ENCODE measurements at regions not wholly inside any gene's neighbourhood (a gene's known extent, or its start where the extent isn't known, plus 50 kb on each side); places are given as distances from the start of the nearest gene placed in this dataset.

DNA sequence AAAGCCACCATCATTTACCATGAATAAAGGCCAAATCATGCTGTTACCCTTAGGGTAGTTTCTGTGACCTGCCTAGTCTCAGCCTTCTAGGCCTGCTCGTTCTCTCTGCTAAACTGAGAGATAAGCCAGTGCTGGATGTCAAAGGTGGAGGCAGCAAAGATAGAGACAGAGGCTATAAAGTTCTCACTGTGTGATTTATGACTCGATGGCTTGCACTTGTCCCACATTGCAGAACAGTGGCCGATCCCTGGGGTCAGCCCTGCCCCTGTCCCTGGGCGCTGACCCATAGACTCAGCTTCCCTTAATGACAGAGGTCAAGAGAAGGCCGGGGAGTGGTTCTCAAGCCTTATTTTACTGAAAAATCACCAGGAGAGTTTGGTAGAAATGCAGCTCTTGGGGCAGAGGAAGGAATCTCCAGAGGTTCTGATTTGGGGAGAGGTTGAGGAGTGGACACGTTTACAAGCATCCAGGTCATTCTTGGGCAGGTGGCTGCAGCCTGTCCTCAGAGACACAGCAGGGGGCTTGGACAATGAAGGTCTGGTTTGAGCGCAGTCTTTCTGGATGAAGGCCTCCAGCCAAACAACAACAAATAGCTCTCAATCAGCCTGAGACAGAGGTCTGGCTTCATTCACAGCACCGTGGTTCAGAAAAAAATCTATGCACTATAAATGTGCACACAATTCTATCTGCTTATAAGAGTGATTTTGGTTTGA, 143.5 kb downstream of the ACKR3 start:
- H3K4me3 ChIP-seq (replicated peaks; ENCODE audit: low read depth, low read length): no peak overlapping the region
- TF ChIP-seq, protein P1, sequence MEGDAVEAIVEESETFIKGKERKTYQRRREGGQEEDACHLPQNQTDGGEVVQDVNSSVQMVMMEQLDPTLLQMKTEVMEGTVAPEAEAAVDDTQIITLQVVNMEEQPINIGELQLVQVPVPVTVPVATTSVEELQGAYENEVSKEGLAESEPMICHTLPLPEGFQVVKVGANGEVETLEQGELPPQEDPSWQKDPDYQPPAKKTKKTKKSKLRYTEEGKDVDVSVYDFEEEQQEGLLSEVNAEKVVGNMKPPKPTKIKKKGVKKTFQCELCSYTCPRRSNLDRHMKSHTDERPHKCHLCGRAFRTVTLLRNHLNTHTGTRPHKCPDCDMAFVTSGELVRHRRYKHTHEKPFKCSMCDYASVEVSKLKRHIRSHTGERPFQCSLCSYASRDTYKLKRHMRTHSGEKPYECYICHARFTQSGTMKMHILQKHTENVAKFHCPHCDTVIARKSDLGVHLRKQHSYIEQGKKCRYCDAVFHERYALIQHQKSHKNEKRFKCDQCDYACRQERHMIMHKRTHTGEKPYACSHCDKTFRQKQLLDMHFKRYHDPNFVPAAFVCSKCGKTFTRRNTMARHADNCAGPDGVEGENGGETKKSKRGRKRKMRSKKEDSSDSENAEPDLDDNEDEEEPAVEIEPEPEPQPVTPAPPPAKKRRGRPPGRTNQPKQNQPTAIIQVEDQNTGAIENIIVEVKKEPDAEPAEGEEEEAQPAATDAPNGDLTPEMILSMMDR (IDR thresholded peaks at IDR 0.05; ENCODE audit: low read length, missing control alignments): no peak
- no peak for DNase-seq (ENCODE audit: low read depth)

DNA sequence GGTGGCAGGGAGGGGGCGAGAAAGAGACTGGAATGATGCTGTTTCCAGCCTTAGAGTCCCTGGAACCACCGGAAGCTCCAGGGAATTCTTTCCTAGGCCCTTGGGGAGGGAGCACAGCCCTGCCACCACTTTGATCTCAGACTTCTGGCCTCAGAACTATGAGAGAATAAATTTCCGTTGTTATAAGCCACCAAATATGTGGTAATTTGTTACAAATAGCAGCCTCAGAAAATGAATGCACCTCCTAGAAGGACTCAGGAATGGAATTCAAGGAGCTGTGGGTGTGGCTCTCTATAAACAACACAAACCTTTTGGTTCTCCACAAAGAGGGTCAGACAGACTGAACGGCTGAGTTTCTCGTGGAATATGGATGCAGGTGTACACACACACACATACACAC, 144.5 kb downstream of the ACKR3 start:
- no peak for DNase-seq (ENCODE audit: low read depth)
- H3K4me3 ChIP-seq (replicated peaks; ENCODE audit: low read depth, low read length): no peak overlapping the region
- TF ChIP-seq, protein P1 (IDR thresholded peaks at IDR 0.05; ENCODE audit: low read length, missing control alignments): no peak

DNA sequence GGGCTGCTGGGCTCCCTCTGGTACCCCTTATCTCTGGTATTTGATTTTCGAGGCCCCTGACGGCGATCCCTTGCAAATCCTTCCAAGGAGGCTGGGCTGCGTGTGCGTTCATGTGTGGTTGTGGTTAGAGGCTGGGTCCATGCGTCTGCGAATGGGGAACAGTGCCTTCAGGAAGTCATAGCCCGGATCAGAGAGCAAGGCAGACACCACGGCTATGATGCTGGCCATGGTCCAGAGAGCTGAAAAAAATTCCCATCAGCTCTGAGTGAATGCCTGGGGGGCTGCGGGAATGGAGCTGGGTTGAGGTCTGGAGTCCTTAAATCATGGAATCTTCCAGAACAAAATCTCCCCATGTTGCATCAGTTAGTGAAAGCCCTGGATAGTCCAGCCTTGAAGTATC, 145.5 kb downstream of the ACKR3 start:
- H3K4me3 ChIP-seq (replicated peaks; ENCODE audit: low read depth, low read length): no peak overlapping the region
- DNase-seq (ENCODE audit: low read depth): no peak
- TF ChIP-seq, protein P1 (IDR thresholded peaks at IDR 0.05; ENCODE audit: low read length, missing control alignments): no peak

DNA sequence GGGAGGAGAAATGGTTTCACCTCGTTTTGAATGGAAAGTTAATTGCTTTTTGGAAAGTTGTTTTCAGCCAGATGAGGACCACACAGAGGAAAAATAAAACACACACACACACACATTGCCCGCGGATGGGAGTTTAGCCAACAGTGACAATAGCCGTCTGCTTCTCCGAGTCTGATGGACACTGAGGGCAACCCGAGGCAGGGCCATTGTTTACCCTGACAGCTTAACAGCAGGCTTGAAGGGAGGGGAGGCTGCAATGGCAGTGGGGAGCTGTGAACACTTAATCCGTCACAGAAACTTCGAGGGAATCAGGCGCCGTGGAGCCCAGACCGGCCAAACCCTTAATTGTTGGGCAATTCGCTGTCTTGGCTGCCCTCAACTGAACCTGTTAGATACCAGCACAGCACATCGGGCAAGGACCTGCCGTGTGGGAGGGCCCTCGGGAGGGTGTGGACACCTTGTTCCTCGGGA, 145.9 kb downstream of the ACKR3 start:
- TF ChIP-seq, protein P1 (IDR thresholded peaks at IDR 0.05; ENCODE audit: low read length, missing control alignments): no peak
- no peak overlapping the region for H3K4me3 ChIP-seq (replicated peaks; ENCODE audit: low read depth, low read length)
- no peak for DNase-seq (ENCODE audit: low read depth)

DNA sequence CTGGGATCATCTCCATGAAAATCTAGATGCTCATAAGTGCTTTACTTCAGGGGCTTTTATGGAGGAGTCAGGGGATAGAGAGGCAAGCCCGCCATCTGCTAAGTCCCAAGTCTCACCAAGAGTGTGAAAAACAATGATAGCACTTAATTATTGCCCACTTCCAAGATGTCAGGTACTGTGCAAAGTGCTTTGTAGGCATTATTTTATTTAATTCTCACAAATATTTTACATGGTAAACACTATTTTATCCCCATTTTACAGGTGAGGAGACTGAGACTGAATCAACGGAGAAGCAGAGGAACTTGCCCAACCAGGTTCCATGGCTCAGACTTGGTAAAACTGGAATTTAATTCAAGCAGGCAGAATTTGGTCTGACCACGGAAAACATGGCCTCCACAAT, 147.5 kb downstream of the ACKR3 start:
- TF ChIP-seq, protein P1 (IDR thresholded peaks at IDR 0.05; ENCODE audit: low read length, missing control alignments): no peak
- no peak overlapping the region for H3K4me3 ChIP-seq (replicated peaks; ENCODE audit: low read depth, low read length)
- DNase-seq (ENCODE audit: low read depth): no peak

DNA sequence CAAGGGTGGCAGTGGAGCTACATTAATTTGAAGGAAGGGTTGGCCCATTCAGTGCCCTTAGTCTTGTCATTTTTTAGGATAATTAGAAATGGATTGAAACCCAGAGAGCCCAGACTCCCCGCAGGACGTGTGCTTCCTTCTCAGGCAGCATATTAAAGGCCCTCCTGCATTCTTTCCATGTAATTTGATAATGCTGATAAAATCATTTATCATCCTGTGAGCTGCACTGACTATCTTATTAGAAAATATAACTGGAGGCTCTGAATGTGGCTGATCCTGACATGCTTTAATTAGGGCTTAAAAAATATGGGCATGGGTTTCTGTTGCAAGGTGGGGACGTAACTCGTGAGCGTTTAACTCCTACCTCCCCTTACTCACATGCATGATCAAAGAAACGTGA, 148.1 kb downstream of the ACKR3 start:
- no peak overlapping the region for H3K4me3 ChIP-seq (replicated peaks; ENCODE audit: low read depth, low read length)
- DNase-seq (ENCODE audit: low read depth): no peak
- TF ChIP-seq, protein P1 (IDR thresholded peaks at IDR 0.05; ENCODE audit: low read length, missing control alignments): no peak

Measured in fibroblast of pulmonary artery (primary cell).